ENCODE measurements at regions not wholly inside any gene's neighbourhood (a gene's known extent, or its start where the extent isn't known, plus 50 kb on each side); places are given as distances from the start of the nearest gene placed in this dataset.

GRCh38 chr4:98210281-98210680 is 50.9 kb upstream of the RAP1GDS1 start:
- no peak overlapping the region for H3K27ac ChIP-seq
- ATAC-seq (no peak), DNase-seq (no peak)
- 29 to 59% (median 36%) methylated on average over 1 of the region's 1 CpG for WGBS, 3 donors
- H3K9me3 ChIP-seq: no peaks in the 10 kb centered on the region
- intact Hi-C loops (cut with DNase I): no loop called here
- no peak overlapping the region for H3K4me3 ChIP-seq
- no peaks in the 10 kb centered on the region for H3K27me3 ChIP-seq (ENCODE audit: insufficient read depth in 3 of 3, low read length in 2 of 3)
- no peak for TF ChIP-seq CTCF (IDR thresholded peaks at IDR 0.05)
- H3K36me3 ChIP-seq (ENCODE audit: insufficient read depth in 1 of 2, low read depth in 1 of 2): no peaks in the 10 kb centered on the region
- H3K4me1 ChIP-seq: no peaks in the 10 kb centered on the region

- intact Hi-C loops (cut with DNase I): no loop called here
- ATAC-seq: no peak
- WGBS, 3 donors: 82 to 93% (median 85%) methylated on average over 1 of the region's 1 CpG
- no peak overlapping the region for H3K27ac ChIP-seq
- no peaks in the 10 kb centered on the region for H3K36me3 ChIP-seq (ENCODE audit: insufficient read depth in 1 of 2, low read depth in 1 of 2)
- no peaks in the 10 kb centered on the region for H3K4me1 ChIP-seq
- no peaks in the 10 kb centered on the region for H3K9me3 ChIP-seq
- DNase-seq: no peak
- TF ChIP-seq CTCF (IDR thresholded peaks at IDR 0.05): no peak
- H3K4me3 ChIP-seq: no peak overlapping the region
- H3K27me3 ChIP-seq (ENCODE audit: insufficient read depth in 3 of 3, low read length in 2 of 3): no peaks in the 10 kb centered on the region
Measured at GRCh38 chr4:98209111-98209510, 52.1 kb upstream of the RAP1GDS1 start.

- Histone ChIP-seq H3K9me3 (no peaks in the 10 kb centered on the region), H3K27me3 (ENCODE audit: insufficient read depth in 3 of 3, low read length in 2 of 3) (no peaks in the 10 kb centered on the region), H3K4me3 (no peak overlapping the region), H3K4me1 (no peaks in the 10 kb centered on the region), H3K27ac (no peak overlapping the region), H3K36me3 (ENCODE audit: insufficient read depth in 1 of 2, low read depth in 1 of 2) (no peaks in the 10 kb centered on the region)
- TF ChIP-seq CTCF (IDR thresholded peaks at IDR 0.05): no peak
- WGBS, 3 donors: 78 to 89% (median 83%) methylated on average over 3 of the region's 3 CpGs
- DNase-seq (no peak), ATAC-seq (no peak)
- intact Hi-C loops (cut with DNase I): no loop called here
Measured at GRCh38 chr4:98204236-98204553, 57.0 kb upstream of the RAP1GDS1 start.

- no peak for DNase-seq
- no peak overlapping the region for H3K27ac ChIP-seq
Measured at GRCh38 chr4:98203332-98204235, 57.6 kb upstream of the RAP1GDS1 start.

More at GRCh38 chr4:98203332-98204235, 57.6 kb upstream of the RAP1GDS1 start:
- ATAC-seq: no peak
- Histone ChIP-seq H3K9me3 (no peaks in the 10 kb centered on the region), H3K27me3 (ENCODE audit: insufficient read depth in 3 of 3, low read length in 2 of 3) (no peaks in the 10 kb centered on the region), H3K4me3 (no peak overlapping the region), H3K4me1 (no peaks in the 10 kb centered on the region), H3K36me3 (ENCODE audit: insufficient read depth in 1 of 2, low read depth in 1 of 2) (no peaks in the 10 kb centered on the region)
- no peak for TF ChIP-seq CTCF (IDR thresholded peaks at IDR 0.05)
- 72 to 80% (median 72%) methylated on average over 8 of the region's 8 CpGs for WGBS, 3 donors
- intact Hi-C loops (cut with DNase I): no loop called here
